SK-N-SH treated with all-trans-retinoic acid at 6 μM for 48 hours (cell line): ENCODE measurements at regions not wholly inside any gene's neighbourhood (a gene's known extent, or its start where the extent isn't known, plus 50 kb on each side); places are given as distances from the start of the nearest gene placed in this dataset.

Source experiments
- ATAC-seq: fragments of 200-7000 bp; cut with Tn5 transposase; 3 replicates; pipeline ENCODE4 v1.9.1; 2020; ENCODE audit warnings: mild to moderate bottlenecking, moderate library complexity
- CSDC2 ChIP-seq: fragments of 250-450 bp; sonication (Bioruptor Pico); IDR thresholded peaks from 2 replicates; pipeline ENCODE4 v1.5.0; 2020; ENCODE audit warnings: mild to moderate bottlenecking, moderate library complexity
- ESRRG ChIP-seq: fragments of 250-450 bp; sonication (Bioruptor Pico); IDR thresholded peaks from 2 replicates; pipeline ENCODE4 v1.6.1; 2021; ENCODE audit warnings: mild to moderate bottlenecking
- GLIS3 ChIP-seq: fragments of 250-450 bp; sonication (Bioruptor Pico); IDR thresholded peaks from 2 replicates; pipeline ENCODE4 v1.5.0; 2020; ENCODE audit warnings: mild to moderate bottlenecking, moderate library complexity
- ISL1 ChIP-seq: fragments of 250-450 bp; sonication (Bioruptor Pico); IDR thresholded peaks from 2 replicates; pipeline ENCODE4 v2.1.2; 2022; ENCODE audit warnings: mild to moderate bottlenecking, moderate library complexity
- OSR1 ChIP-seq: fragments of 250-450 bp; sonication (Bioruptor Pico); IDR thresholded peaks from 2 replicates; pipeline ENCODE4 v1.8.0; 2022; ENCODE audit warnings: moderate library complexity, mild to moderate bottlenecking, inconsistent platforms
- PATZ1 ChIP-seq: fragments of 250-450 bp; sonication (Bioruptor Pico); IDR thresholded peaks from 2 replicates; pipeline ENCODE4 v1.8.0; 2020; ENCODE audit warnings: mild to moderate bottlenecking, moderate library complexity, borderline replicate concordance
- PPARA ChIP-seq: fragments of 250-450 bp; sonication (Bioruptor Pico); IDR thresholded peaks from 2 replicates; pipeline ENCODE4 v1.5.0; 2020; ENCODE audit warnings: mild to moderate bottlenecking, borderline replicate concordance
- RARB ChIP-seq: fragments of 250-450 bp; sonication (Bioruptor Pico); IDR thresholded peaks from 2 replicates; pipeline ENCODE4 v1.8.0; 2021; ENCODE audit warnings: mild to moderate bottlenecking, moderate library complexity
- SNAI2 ChIP-seq: fragments of 250-450 bp; sonication (Bioruptor Pico); IDR thresholded peaks from 2 replicates; pipeline ENCODE4 v1.5.0; 2020; ENCODE audit warnings: mild to moderate bottlenecking, moderate library complexity
- TCF4 ChIP-seq: fragments of 250-450 bp; sonication (Bioruptor Pico); IDR thresholded peaks from 2 replicates; pipeline ENCODE4 v1.8.0; 2021; ENCODE audit warnings: mild to moderate bottlenecking, moderate library complexity, borderline replicate concordance
- TOX ChIP-seq: fragments of 250-450 bp; sonication (Bioruptor Pico); IDR thresholded peaks from 2 replicates; pipeline ENCODE4 v1.8.0; 2021; ENCODE audit warnings: mild to moderate bottlenecking, moderate library complexity, borderline replicate concordance
- TSHZ2 ChIP-seq: fragments of 250-450 bp; sonication (Bioruptor Pico); IDR thresholded peaks from 2 replicates; pipeline ENCODE4 v1.5.0; 2020; ENCODE audit warnings: mild to moderate bottlenecking, moderate library complexity
- ZC3H10 ChIP-seq: fragments of 250-450 bp; sonication (Bioruptor Pico); IDR thresholded peaks from 2 replicates; pipeline ENCODE4 v1.5.1; 2021; ENCODE audit warnings: mild to moderate bottlenecking, moderate library complexity
- ZFP3 ChIP-seq: fragments of 250-450 bp; sonication (Bioruptor Pico); IDR thresholded peaks from 2 replicates; pipeline ENCODE4 v1.5.0; 2020; ENCODE audit warnings: mild to moderate bottlenecking, moderate library complexity
- ZFP30 ChIP-seq: fragments of 450-650 bp; formaldehyde crosslinking; IDR thresholded peaks from 2 replicates; pipeline ENCODE4 v1.5.0; 2022; ENCODE audit warnings: mild to moderate bottlenecking, moderate library complexity
- ZNF565 ChIP-seq: fragments of 450-650 bp; formaldehyde crosslinking; conservative IDR thresholded peaks from 2 replicates; pipeline ENCODE4 v1.5.0; 2020; ENCODE audit warnings: low read depth, mild to moderate bottlenecking, moderate library complexity
- ZNF70 ChIP-seq: fragments of 450-650 bp; formaldehyde crosslinking; IDR thresholded peaks from 2 replicates; pipeline ENCODE4 v1.5.0; 2020; ENCODE audit warnings: mild to moderate bottlenecking, moderate library complexity
- ZNF8 ChIP-seq: fragments of 450-650 bp; formaldehyde crosslinking; IDR thresholded peaks from 2 replicates; pipeline ENCODE4 v1.5.0; 2020; ENCODE audit warnings: mild to moderate bottlenecking, moderate library complexity
- TF ChIP-seq, protein P1 (sequence below): fragments of 250-450 bp; sonication (Bioruptor Pico); IDR thresholded peaks from 2 replicates; pipeline ENCODE4 v1.5.1; 2021; ENCODE audit warnings: mild to moderate bottlenecking, moderate library complexity
- TF ChIP-seq, protein P2 (sequence below): fragments of 250-450 bp; sonication (Bioruptor Pico); IDR thresholded peaks from 2 replicates; pipeline ENCODE4 v1.5.1; 2020; ENCODE audit warnings: low read depth, mild to moderate bottlenecking, moderate library complexity
- TF ChIP-seq, protein P3 (sequence below): fragments of 250-450 bp; sonication (Bioruptor Pico); IDR thresholded peaks from 2 replicates; pipeline ENCODE4 v1.8.0; 2021; ENCODE audit warnings: low read depth, mild to moderate bottlenecking, moderate library complexity, borderline replicate concordance

GRCh38 chr10:31120961-31121685 is 89.5 kb upstream of the ZNF438 start:
- TF ChIP-seq ZC3H10 (CRISPR knock-in tag) (no peak), PATZ1 (CRISPR knock-in tag) (no peak), PPARA (CRISPR knock-in tag) (no peak), TSHZ2 (CRISPR knock-in tag) (no peak), RARB (CRISPR knock-in tag) (no peak), GLIS3 (CRISPR knock-in tag) (no peak), TCF4 (CRISPR knock-in tag) (no peak), ZNF70 (CRISPR knock-in tag) (no peak), CSDC2 (CRISPR knock-in tag) (no peak)
- TF ChIP-seq, protein P1, sequence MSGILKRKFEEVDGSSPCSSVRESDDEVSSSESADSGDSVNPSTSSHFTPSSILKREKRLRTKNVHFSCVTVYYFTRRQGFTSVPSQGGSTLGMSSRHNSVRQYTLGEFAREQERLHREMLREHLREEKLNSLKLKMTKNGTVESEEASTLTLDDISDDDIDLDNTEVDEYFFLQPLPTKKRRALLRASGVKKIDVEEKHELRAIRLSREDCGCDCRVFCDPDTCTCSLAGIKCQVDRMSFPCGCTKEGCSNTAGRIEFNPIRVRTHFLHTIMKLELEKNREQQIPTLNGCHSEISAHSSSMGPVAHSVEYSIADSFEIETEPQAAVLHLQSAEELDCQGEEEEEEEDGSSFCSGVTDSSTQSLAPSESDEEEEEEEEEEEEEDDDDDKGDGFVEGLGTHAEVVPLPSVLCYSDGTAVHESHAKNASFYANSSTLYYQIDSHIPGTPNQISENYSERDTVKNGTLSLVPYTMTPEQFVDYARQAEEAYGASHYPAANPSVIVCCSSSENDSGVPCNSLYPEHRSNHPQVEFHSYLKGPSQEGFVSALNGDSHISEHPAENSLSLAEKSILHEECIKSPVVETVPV (CRISPR knock-in tag) = no peak
- no peak; the same call in 2 of the 3 replicates for ATAC-seq

- peak; percentile 65 for ATAC-seq
- no peak for TF ChIP-seq SNAI2 (CRISPR knock-in tag)
- TF ChIP-seq ISL1 (CRISPR knock-in tag) = 0 out of 2 replicates have a peak, but pooled peaks have one; percentile 12
These were observed 90.3 kb upstream of the ZNF438 start for GRCh38 chr10:31121757-31122577.

DNA sequence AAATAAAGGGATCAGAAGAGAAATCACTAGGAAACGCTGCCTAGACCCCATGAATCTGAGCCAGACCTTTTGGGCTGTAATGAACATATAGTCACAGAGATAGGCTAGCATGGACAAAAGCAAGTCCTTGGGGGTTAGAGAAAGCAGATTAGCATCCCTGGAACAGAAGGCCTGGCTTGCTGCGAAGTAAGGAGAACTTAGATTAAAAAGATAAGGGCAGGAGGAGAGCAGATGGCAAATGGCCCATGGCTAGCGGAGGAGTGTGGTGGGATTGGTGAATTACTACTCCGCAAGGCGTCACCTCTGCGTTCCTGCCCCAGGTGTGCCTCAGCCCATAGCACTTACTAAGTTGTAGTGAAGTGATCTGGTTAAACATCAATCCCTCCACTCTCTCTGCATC is 92.3 kb upstream of the ZNF438 start:
- TF ChIP-seq, protein P2, sequence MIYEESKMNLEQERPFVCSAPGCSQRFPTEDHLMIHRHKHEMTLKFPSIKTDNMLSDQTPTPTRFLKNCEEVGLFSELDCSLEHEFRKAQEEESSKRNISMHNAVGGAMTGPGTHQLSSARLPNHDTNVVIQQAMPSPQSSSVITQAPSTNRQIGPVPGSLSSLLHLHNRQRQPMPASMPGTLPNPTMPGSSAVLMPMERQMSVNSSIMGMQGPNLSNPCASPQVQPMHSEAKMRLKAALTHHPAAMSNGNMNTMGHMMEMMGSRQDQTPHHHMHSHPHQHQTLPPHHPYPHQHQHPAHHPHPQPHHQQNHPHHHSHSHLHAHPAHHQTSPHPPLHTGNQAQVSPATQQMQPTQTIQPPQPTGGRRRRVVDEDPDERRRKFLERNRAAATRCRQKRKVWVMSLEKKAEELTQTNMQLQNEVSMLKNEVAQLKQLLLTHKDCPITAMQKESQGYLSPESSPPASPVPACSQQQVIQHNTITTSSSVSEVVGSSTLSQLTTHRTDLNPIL = no peak
- TF ChIP-seq OSR1 (CRISPR knock-in tag) = no peak
- no peak for TF ChIP-seq ZNF70 (CRISPR knock-in tag)
- TF ChIP-seq ESRRG (CRISPR knock-in tag) = no peak
- TF ChIP-seq CSDC2 (CRISPR knock-in tag) = no peak
- TF ChIP-seq, protein P3, sequence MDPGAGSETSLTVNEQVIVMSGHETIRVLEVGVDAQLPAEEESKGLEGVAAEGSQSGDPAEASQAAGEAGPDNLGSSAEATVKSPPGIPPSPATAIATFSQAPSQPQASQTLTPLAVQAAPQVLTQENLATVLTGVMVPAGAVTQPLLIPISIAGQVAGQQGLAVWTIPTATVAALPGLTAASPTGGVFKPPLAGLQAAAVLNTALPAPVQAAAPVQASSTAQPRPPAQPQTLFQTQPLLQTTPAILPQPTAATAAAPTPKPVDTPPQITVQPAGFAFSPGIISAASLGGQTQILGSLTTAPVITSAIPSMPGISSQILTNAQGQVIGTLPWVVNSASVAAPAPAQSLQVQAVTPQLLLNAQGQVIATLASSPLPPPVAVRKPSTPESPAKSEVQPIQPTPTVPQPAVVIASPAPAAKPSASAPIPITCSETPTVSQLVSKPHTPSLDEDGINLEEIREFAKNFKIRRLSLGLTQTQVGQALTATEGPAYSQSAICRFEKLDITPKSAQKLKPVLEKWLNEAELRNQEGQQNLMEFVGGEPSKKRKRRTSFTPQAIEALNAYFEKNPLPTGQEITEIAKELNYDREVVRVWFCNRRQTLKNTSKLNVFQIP (CRISPR knock-in tag) = no peak
- no peak for TF ChIP-seq SNAI2 (CRISPR knock-in tag)
- TF ChIP-seq ZFP30 = no peak
- no peak for TF ChIP-seq ZNF565 (CRISPR knock-in tag)
- no peak for TF ChIP-seq ZNF8
- TF ChIP-seq ZFP3 = no peak
- no peak for TF ChIP-seq TCF4 (CRISPR knock-in tag)
- TF ChIP-seq PATZ1 (CRISPR knock-in tag) = no peak
- TF ChIP-seq ISL1 (CRISPR knock-in tag) = no peak
- no peak for TF ChIP-seq TOX (CRISPR knock-in tag)
- ATAC-seq = no peak
